DOHH2 (cell line): ENCODE measurements at regions not wholly inside any gene's neighbourhood (a gene's known extent, or its start where the extent isn't known, plus 50 kb on each side); places are given as distances from the start of the nearest gene placed in this dataset.

Source experiments
- CTCF ChIP-seq: fragments of 200-600 bp; sonication (generic); IDR thresholded peaks from one replicate; pipeline ENCODE4 v1.5.1; 2014; ENCODE audit warnings: antibody characterized with exemption, mild to moderate bottlenecking, low read depth, low read length; ENCODE audit not compliant: poor library complexity, severe bottlenecking
- EZH2phosphoT487 ChIP-seq: fragments of 200-600 bp; sonication (generic); IDR thresholded peaks from 2 replicates; pipeline ENCODE4 v1.6.1; 2017; ENCODE audit warnings: borderline replicate concordance, mild to moderate bottlenecking, antibody characterized with exemption, low read length, moderate library complexity, mixed read lengths

GRCh38 chr3:118298133-118298532 is 736.5 kb downstream of the IGSF11 start:
- TF ChIP-seq CTCF = no peak
- TF ChIP-seq EZH2phosphoT487 = no peak
